ENCODE measurements at regions not wholly inside any gene's neighbourhood (a gene's known extent, or its start where the extent isn't known, plus 50 kb on each side); places are given as distances from the start of the nearest gene placed in this dataset.
"Not testable (repeated sequence)": the region's sequence is repeated elsewhere in the genome, so short reads cannot be mapped to it uniquely, and the experiment has no call there.

DNA sequence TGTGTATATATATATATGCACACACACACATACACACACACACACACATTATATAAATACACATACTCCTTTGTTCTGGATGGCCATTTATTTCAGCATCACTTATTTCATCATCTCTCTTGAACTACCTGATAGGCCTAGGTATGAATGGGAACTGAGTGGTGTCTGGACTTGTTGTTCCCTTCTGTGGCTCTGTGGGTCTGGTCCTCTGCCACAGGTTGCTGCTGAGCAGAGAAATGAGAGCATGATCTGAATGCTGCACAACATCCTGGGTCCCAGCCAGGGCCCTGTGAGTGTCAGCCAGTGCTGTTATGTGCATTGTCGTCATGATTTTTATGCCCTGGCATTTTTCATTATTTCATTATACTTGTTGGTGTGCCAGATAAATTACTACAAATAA, 116.3 kb downstream of the CDRT15L2 start:
- not testable (repeated sequence) for TF ChIP-seq EZH2phosphoT487 (IDR thresholded peaks at IDR 0.05; ENCODE audit: insufficient read depth, low read depth); EZH2 (IDR thresholded peaks at IDR 0.05; ENCODE audit: insufficient read depth, poor library complexity, severe bottlenecking)

Data from GM23248 (cell line).